ENCODE measurements at regions not wholly inside any gene's neighbourhood (a gene's known extent, or its start where the extent isn't known, plus 50 kb on each side); places are given as distances from the start of the nearest gene placed in this dataset.

DNA sequence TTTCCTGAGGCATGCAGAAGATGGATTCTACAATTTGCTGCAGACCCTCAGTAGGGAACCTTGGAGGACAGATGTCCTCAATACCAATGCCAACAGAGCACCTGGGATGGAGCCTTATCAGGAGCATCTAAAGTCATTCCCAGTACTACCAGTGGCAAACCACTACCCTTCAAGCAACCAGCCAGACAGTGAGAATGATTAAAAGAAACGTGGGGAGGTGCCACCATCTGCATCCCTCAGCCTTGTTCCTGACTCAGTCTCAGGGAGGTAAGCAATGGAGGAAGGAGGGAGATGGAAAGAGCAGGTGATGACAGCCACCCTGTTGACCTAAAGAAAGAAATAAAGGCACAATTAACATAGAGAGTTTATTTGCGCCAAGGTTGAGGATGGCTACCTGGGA, 175.2 kb upstream of the GRIN2B start:
- TF ChIP-seq EHMT2 (IDR thresholded peaks at IDR 0.05; ENCODE audit: low read depth) (no peak), POLR2A (IDR thresholded peaks at IDR 0.05; ENCODE audit: low read length) (no peak), RAD21 (conservative IDR thresholded peaks at IDR 0.05 in 1 of 2, IDR thresholded peaks at IDR 0.05 in 1 of 2) (no peak), RFX5 (IDR thresholded peaks at IDR 0.05) (no peak), POLR2AphosphoS2 (conservative IDR thresholded peaks at IDR 0.05; ENCODE audit: low read length) (no peak), SREBF2 (IDR thresholded peaks at IDR 0.05) (no peak), HEYL (CRISPR knock-in tag; IDR thresholded peaks at IDR 0.05) (no peak), KDM5A (IDR thresholded peaks at IDR 0.05) (no peak), ZNF302 (CRISPR knock-in tag; IDR thresholded peaks at IDR 0.05) (no peak), KDM1A (IDR thresholded peaks at IDR 0.05; ENCODE audit: low read depth) (no peak)
- TF ChIP-seq, protein P1, sequence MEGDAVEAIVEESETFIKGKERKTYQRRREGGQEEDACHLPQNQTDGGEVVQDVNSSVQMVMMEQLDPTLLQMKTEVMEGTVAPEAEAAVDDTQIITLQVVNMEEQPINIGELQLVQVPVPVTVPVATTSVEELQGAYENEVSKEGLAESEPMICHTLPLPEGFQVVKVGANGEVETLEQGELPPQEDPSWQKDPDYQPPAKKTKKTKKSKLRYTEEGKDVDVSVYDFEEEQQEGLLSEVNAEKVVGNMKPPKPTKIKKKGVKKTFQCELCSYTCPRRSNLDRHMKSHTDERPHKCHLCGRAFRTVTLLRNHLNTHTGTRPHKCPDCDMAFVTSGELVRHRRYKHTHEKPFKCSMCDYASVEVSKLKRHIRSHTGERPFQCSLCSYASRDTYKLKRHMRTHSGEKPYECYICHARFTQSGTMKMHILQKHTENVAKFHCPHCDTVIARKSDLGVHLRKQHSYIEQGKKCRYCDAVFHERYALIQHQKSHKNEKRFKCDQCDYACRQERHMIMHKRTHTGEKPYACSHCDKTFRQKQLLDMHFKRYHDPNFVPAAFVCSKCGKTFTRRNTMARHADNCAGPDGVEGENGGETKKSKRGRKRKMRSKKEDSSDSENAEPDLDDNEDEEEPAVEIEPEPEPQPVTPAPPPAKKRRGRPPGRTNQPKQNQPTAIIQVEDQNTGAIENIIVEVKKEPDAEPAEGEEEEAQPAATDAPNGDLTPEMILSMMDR (IDR thresholded peaks at IDR 0.05), result no peak
- TF ChIP-seq, protein P2, sequence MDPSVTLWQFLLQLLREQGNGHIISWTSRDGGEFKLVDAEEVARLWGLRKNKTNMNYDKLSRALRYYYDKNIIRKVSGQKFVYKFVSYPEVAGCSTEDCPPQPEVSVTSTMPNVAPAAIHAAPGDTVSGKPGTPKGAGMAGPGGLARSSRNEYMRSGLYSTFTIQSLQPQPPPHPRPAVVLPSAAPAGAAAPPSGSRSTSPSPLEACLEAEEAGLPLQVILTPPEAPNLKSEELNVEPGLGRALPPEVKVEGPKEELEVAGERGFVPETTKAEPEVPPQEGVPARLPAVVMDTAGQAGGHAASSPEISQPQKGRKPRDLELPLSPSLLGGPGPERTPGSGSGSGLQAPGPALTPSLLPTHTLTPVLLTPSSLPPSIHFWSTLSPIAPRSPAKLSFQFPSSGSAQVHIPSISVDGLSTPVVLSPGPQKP (IDR thresholded peaks at IDR 0.05; ENCODE audit: low read depth, low read length), result no peak
